ENCODE measurements at regions not wholly inside any gene's neighbourhood (a gene's known extent, or its start where the extent isn't known, plus 50 kb on each side); places are given as distances from the start of the nearest gene placed in this dataset.

DNA sequence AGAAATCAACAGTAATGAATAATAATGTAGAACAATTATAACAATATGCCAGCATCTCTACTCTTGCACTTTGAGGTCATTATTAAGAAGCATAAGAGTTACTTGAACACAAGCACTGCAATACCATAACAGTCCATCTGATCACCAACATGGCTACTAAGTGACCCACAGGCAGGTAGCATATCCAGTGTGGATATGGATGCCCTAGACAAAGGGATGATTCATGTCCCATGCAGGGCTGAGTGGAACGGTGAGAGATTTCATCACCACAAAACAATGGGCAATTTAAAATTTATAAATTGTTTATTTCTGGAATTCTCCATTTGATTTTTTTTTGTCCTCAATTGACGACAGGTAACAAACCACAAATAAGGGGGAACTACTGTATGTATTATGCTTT lies 107.7 kb upstream of the TSC22D2 start (continued):
- TF ChIP-seq, protein P1, sequence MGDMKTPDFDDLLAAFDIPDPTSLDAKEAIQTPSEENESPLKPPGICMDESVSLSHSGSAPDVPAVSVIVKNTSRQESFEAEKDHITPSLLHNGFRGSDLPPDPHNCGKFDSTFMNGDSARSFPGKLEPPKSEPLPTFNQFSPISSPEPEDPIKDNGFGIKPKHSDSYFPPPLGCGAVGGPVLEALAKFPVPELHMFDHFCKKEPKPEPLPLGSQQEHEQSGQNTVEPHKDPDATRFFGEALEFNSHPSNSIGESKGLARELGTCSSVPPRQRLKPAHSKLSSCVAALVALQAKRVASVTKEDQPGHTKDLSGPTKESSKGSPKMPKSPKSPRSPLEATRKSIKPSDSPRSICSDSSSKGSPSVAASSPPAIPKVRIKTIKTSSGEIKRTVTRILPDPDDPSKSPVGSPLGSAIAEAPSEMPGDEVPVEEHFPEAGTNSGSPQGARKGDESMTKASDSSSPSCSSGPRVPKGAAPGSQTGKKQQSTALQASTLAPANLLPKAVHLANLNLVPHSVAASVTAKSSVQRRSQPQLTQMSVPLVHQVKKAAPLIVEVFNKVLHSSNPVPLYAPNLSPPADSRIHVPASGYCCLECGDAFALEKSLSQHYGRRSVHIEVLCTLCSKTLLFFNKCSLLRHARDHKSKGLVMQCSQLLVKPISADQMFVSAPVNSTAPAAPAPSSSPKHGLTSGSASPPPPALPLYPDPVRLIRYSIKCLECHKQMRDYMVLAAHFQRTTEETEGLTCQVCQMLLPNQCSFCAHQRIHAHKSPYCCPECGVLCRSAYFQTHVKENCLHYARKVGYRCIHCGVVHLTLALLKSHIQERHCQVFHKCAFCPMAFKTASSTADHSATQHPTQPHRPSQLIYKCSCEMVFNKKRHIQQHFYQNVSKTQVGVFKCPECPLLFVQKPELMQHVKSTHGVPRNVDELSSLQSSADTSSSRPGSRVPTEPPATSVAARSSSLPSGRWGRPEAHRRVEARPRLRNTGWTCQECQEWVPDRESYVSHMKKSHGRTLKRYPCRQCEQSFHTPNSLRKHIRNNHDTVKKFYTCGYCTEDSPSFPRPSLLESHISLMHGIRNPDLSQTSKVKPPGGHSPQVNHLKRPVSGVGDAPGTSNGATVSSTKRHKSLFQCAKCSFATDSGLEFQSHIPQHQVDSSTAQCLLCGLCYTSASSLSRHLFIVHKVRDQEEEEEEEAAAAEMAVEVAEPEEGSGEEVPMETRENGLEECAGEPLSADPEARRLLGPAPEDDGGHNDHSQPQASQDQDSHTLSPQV (IDR thresholded peaks at IDR 0.05) = no peak
- TF ChIP-seq ASH2L (IDR thresholded peaks at IDR 0.05; ENCODE audit: borderline replicate concordance, low read depth) = no peak

DNA sequence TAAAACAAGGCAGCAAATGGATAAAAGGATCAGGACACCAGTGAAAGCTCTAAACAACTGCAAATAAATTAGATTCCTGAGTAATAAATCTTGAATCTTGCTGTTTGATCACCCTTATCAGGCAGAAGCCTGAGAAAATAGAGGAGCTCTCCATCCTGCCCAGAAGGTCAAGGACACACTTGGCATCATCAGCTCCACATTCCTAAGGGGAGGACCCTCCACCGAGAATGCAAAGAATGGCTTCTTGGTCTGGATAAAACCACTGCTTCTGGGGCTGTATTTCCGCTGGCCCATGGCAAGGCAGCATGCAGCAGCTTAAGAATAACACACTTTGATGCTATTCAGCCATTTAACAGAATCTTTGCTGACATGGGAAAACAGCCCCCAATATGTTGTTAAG lies 108.9 kb upstream of the TSC22D2 start:
- no peak for ATAC-seq
- TF ChIP-seq ZNF274 (IDR thresholded peaks at IDR 0.05; ENCODE audit: insufficient read depth, insufficient read length) = no peak
- no peak for TF ChIP-seq NFIC (IDR thresholded peaks at IDR 0.05; ENCODE audit: low read depth, low read length)
- TF ChIP-seq, protein P2, sequence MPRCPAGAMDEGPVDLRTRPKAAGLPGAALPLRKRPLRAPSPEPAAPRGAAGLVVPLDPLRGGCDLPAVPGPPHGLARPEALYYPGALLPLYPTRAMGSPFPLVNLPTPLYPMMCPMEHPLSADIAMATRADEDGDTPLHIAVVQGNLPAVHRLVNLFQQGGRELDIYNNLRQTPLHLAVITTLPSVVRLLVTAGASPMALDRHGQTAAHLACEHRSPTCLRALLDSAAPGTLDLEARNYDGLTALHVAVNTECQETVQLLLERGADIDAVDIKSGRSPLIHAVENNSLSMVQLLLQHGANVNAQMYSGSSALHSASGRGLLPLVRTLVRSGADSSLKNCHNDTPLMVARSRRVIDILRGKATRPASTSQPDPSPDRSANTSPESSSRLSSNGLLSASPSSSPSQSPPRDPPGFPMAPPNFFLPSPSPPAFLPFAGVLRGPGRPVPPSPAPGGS (IDR thresholded peaks at IDR 0.05; ENCODE audit: borderline replicate concordance, insufficient read depth, low read depth, low read length, poor library complexity, severe bottlenecking) = no peak
- TF ChIP-seq, protein P3, sequence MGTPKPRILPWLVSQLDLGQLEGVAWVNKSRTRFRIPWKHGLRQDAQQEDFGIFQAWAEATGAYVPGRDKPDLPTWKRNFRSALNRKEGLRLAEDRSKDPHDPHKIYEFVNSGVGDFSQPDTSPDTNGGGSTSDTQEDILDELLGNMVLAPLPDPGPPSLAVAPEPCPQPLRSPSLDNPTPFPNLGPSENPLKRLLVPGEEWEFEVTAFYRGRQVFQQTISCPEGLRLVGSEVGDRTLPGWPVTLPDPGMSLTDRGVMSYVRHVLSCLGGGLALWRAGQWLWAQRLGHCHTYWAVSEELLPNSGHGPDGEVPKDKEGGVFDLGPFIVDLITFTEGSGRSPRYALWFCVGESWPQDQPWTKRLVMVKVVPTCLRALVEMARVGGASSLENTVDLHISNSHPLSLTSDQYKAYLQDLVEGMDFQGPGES (IDR thresholded peaks at IDR 0.05) = no peak
- TF ChIP-seq HDGF (IDR thresholded peaks at IDR 0.05) = no peak
- TF ChIP-seq POU2F2 (IDR thresholded peaks at IDR 0.05; ENCODE audit: borderline replicate concordance, low read depth, low read length) = no peak
- TF ChIP-seq NR2F1 (conservative IDR thresholded peaks at IDR 0.05) = no peak
- TF ChIP-seq CHD2 (IDR thresholded peaks at IDR 0.05; ENCODE audit: borderline replicate concordance, low read depth, low read length) = no peak
- TF ChIP-seq RUNX3 (IDR thresholded peaks at IDR 0.05; ENCODE audit: low read length) = no peak
- TF ChIP-seq BACH1 (IDR thresholded peaks at IDR 0.05; ENCODE audit: borderline replicate concordance) = no peak
- no peak for TF ChIP-seq RFX5 (IDR thresholded peaks at IDR 0.05; ENCODE audit: low read depth, low read length)
- TF ChIP-seq STAT3 (IDR thresholded peaks at IDR 0.05; ENCODE audit: low read depth, low read length) = no peak
- no peak for TF ChIP-seq RB1 (IDR thresholded peaks at IDR 0.05; ENCODE audit: borderline replicate concordance)
- TF ChIP-seq HDAC6 (IDR thresholded peaks at IDR 0.05; ENCODE audit: unreplicated experiment) = no peak
- no peak for TF ChIP-seq NRF1 (conservative IDR thresholded peaks at IDR 0.05; ENCODE audit: low read depth, low read length)
- no peaks in the 10 kb centered on the region; a peak in 1 of 4 replicates for H3K27me3 ChIP-seq (replicated peaks in 1 of 2; ENCODE audit: control insufficient read depth in 2 of 2, insufficient read depth in 2 of 2, low read length in 1 of 2)
- RAD21 ChIA-PET (ENCODE audit: unreplicated experiment) = no interaction called here
- intact Hi-C loops (cut with micrococcal nuclease; ENCODE audit: unreplicated experiment) (no loop called here), in situ Hi-C loops (cut with MboI) (no loop called here)
- no peak overlapping the region for H3K27ac ChIP-seq (ENCODE audit: control insufficient read depth, insufficient read depth)
- no peaks in the 10 kb centered on the region for H3K36me3 ChIP-seq (ENCODE audit: control insufficient read depth in 2 of 2, insufficient read depth in 2 of 2, low read length in 1 of 2)
- no peaks in the 10 kb centered on the region for H3K79me2 ChIP-seq (ENCODE audit: control insufficient read depth, insufficient read depth, low read length)
- no peak overlapping the region for H3K9ac ChIP-seq (ENCODE audit: control insufficient read depth, insufficient read depth, low read length)
- POLR2A ChIA-PET = no interaction called here
- no peak overlapping the region for H3K4me3 ChIP-seq
- no peaks in the 10 kb centered on the region for H3K9me3 ChIP-seq (replicated peaks; ENCODE audit: control insufficient read depth, insufficient read depth, low read length)
- 0% methylated on average over 2 of the region's 2 CpGs for WGBS (ENCODE audit: insufficient coverage, insufficient replicate concordance, low lambda C conversion rate, missing lambda C conversion rate)
- SMC1A ChIA-PET (ENCODE audit: uncharacterized antibody, unreplicated experiment) = interaction anchor here (0.6 to 1.2 kb wide), 2 partner anchors 13 to 171 kb away, joined by 3 to 5 read pairs; no protein-coding TSS in a partner anchor
- no peak for FAIRE-seq
- BruUV-seq (replicated peaks) = no TSS peak
- H3K4me1 ChIP-seq (ENCODE audit: control insufficient read depth, insufficient read depth, low read length) = no peaks in the 10 kb centered on the region
- no peak overlapping the region for H2AFZ ChIP-seq (ENCODE audit: control insufficient read depth, low read depth, low read length)
- CTCF ChIA-PET = interaction anchor here (1.1 to 3.5 kb wide), 3 partner anchors 10 to 16 kb away, joined by 3 to 15 read pairs (median 5); no protein-coding TSS in a partner anchor
- no peaks in the 10 kb centered on the region for H4K20me1 ChIP-seq (ENCODE audit: control insufficient read depth, insufficient read depth)
- DNase-seq (ENCODE audit: low read depth, low spot score) = no peak
- H3K4me2 ChIP-seq (ENCODE audit: control insufficient read depth, insufficient read depth) = no peak overlapping the region
